Mesendoderm (in vitro differentiated cells): ENCODE measurements at regions not wholly inside any gene's neighbourhood (a gene's known extent, or its start where the extent isn't known, plus 50 kb on each side); places are given as distances from the start of the nearest gene placed in this dataset.

Experiments
- DNase-seq: peaks from one replicate; pipeline ENCODE4 v3.0.0; 2013
- H2AK5ac ChIP-seq: 2 replicates; pipeline ENCODE4 v1.6.1; 2013; ENCODE audit warnings: low read length, inconsistent platforms
- H2BK120ac ChIP-seq: 2 replicates; pipeline ENCODE4 v1.6.1; 2013; ENCODE audit warnings: low read depth, mild to moderate bottlenecking, low read length, moderate library complexity, mixed read lengths
- H2BK15ac ChIP-seq: replicated peaks from 2 replicates; pipeline ENCODE4 v1.6.1; 2013; ENCODE audit warnings: low read depth, mild to moderate bottlenecking, moderate library complexity
- H2BK5ac ChIP-seq: 2 replicates; pipeline ENCODE4 v1.6.1; 2013; ENCODE audit warnings: low read length, inconsistent platforms
- H3K18ac ChIP-seq: 2 replicates; pipeline ENCODE4 v1.6.1; 2013; ENCODE audit warnings: mild to moderate bottlenecking, low read length, mixed read lengths
- H3K23ac ChIP-seq: one replicate; pipeline ENCODE4 v1.6.1; 2013; ENCODE audit warnings: low read length
- H3K27ac ChIP-seq: 2 replicates; pipeline ENCODE4 v1.5.1; 2013; ENCODE audit warnings: low read depth, mild to moderate bottlenecking, inconsistent platforms, low read length, moderate library complexity
- H3K27me3 ChIP-seq: 2 replicates; pipeline ENCODE4 v1.6.1; 2013; ENCODE audit warnings: low read length, control low read depth, mild to moderate bottlenecking, inconsistent platforms; ENCODE audit not compliant: insufficient read depth, poor library complexity
- H3K36me3 ChIP-seq: 2 replicates; pipeline ENCODE4 v1.6.1; 2013; ENCODE audit warnings: low read length, inconsistent platforms; ENCODE audit not compliant: control insufficient read depth, insufficient read depth
- H3K4ac ChIP-seq: one replicate; pipeline ENCODE4 v1.6.1; 2013; ENCODE audit warnings: low read depth, mild to moderate bottlenecking, low read length, moderate library complexity
- H3K4me1 ChIP-seq: 2 replicates; pipeline ENCODE4 v1.6.1; 2013; ENCODE audit warnings: low read depth, low read length, inconsistent platforms; ENCODE audit not compliant: control insufficient read depth
- H3K4me2 ChIP-seq: 2 replicates; pipeline ENCODE4 v1.6.1; 2013; ENCODE audit warnings: low read length
- H3K4me3 ChIP-seq: 2 replicates; pipeline ENCODE4 v1.5.1; 2013; ENCODE audit warnings: mild to moderate bottlenecking, low read length
- H3K56ac ChIP-seq: one replicate; pipeline ENCODE4 v1.6.1; 2013; ENCODE audit warnings: low read length
- H3K79me1 ChIP-seq: 2 replicates; pipeline ENCODE4 v1.6.1; 2013; ENCODE audit warnings: low read length, inconsistent platforms
- H3K79me2 ChIP-seq: 2 replicates; pipeline ENCODE4 v1.6.1; 2013; ENCODE audit warnings: mild to moderate bottlenecking, low read length; ENCODE audit not compliant: control insufficient read depth, insufficient read depth
- H3K9ac ChIP-seq: 2 replicates; pipeline ENCODE4 v1.6.1; 2013; ENCODE audit warnings: low read length, inconsistent platforms
- H4K5ac ChIP-seq: one replicate; pipeline ENCODE4 v1.6.1; 2013; ENCODE audit warnings: low read length
- H4K8ac ChIP-seq: one replicate; pipeline ENCODE4 v1.6.1; 2013; ENCODE audit warnings: low read depth, mild to moderate bottlenecking, control low read depth, low read length, moderate library complexity
- WGBS: extraction: QIAGEN DNeasy Blood & Tissue Kit; methylation state at CpG from one replicate; pipeline ENCODE4 v1.1.7; 2013; ENCODE audit warnings: low lambda C conversion rate, missing lambda C conversion rate; ENCODE audit not compliant: insufficient coverage; ENCODE audit errors: extremely low coverage; 5-methylcytosine and 5-hydroxymethylcytosine counted together

GRCh38 chr7:142440219-142440905 is 182.5 kb upstream of the PRSS58 start:
- no peak overlapping the region for H4K5ac ChIP-seq
- H3K79me2 ChIP-seq = no peaks in the 10 kb centered on the region
- no peak overlapping the region for H2AK5ac ChIP-seq
- H3K4me2 ChIP-seq = no peak overlapping the region
- H3K4ac ChIP-seq = no peak overlapping the region
- no peak overlapping the region for H3K9ac ChIP-seq
- no peaks in the 10 kb centered on the region for H3K79me1 ChIP-seq
- no peak overlapping the region for H4K8ac ChIP-seq
- H3K4me1 ChIP-seq = no peaks in the 10 kb centered on the region
- no peak overlapping the region for H3K18ac ChIP-seq
- DNase-seq = peak; percentile 93
- H2BK5ac ChIP-seq = no peak overlapping the region
- H3K56ac ChIP-seq = peak overlapping the region; percentile 22
- no peaks in the 10 kb centered on the region for H3K27me3 ChIP-seq
- no peak overlapping the region for H3K4me3 ChIP-seq
- H2BK120ac ChIP-seq = no peak overlapping the region
- no peak overlapping the region for H2BK15ac ChIP-seq
- H3K36me3 ChIP-seq = no peaks in the 10 kb centered on the region
- peak overlapping the region; percentile 55 for H3K27ac ChIP-seq
- no CpG with 5 or more reads among the region's 6 CpGs for WGBS
- no peak overlapping the region for H3K23ac ChIP-seq

GRCh38 chr7:142439739-142440138 is 181.9 kb upstream of the PRSS58 start:
- Histone ChIP-seq H3K18ac (no peak overlapping the region), H3K4me1 (no peaks in the 10 kb centered on the region), H3K79me2 (no peaks in the 10 kb centered on the region), H3K27me3 (no peaks in the 10 kb centered on the region), H3K27ac (no peak overlapping the region), H3K4me2 (no peak overlapping the region), H2BK120ac (no peak overlapping the region), H2AK5ac (no peak overlapping the region), H4K8ac (no peak overlapping the region), H3K56ac (peak overlapping the region; percentile 11), H3K4ac (no peak overlapping the region), H3K4me3 (no peak overlapping the region), H3K79me1 (no peaks in the 10 kb centered on the region), H3K9ac (no peak overlapping the region), H2BK5ac (no peak overlapping the region), H3K23ac (no peak overlapping the region), H3K36me3 (no peaks in the 10 kb centered on the region), H2BK15ac (no peak overlapping the region), H4K5ac (no peak overlapping the region)
- DNase-seq = no peak
- no CpG with 5 or more reads among the region's 4 CpGs for WGBS

DNA sequence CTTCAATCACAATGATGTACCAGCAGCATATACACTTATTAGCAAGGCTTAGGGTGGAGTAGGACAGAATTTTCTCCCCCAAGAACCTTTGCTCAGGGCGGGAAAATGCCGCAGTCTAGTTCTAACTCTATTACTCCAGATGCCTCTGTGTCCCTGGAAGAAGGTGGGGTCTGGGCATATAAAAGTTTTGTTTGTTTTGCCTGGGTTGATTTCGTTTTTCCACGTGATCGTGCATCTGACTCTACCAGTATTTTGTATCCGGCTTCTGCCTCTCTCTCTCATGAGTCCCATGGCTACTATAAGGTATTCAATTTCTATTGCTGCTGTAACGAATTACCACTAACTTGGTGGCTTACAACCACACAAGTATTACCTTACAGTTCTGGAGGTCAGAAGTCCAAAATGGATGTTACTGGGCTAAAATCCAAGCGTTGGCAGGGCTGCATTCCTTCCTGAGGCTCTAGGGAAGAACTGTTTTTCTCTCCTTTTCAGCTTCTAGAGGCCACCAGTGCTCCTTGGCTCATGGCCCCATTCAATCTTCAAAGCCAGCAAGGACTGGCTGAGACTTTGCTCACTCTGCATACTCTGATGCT is 181.2 kb upstream of the PRSS58 start:
- Histone ChIP-seq H3K79me1 (no peaks in the 10 kb centered on the region), H3K18ac (no peak overlapping the region), H3K27ac (no peak overlapping the region), H2BK15ac (no peak overlapping the region), H2BK5ac (no peak overlapping the region), H3K27me3 (no peaks in the 10 kb centered on the region), H3K4me3 (no peak overlapping the region), H3K56ac (no peak overlapping the region), H3K4ac (no peak overlapping the region), H3K79me2 (no peaks in the 10 kb centered on the region), H2BK120ac (no peak overlapping the region), H3K23ac (no peak overlapping the region), H3K4me2 (no peak overlapping the region), H3K4me1 (no peaks in the 10 kb centered on the region), H4K8ac (no peak overlapping the region), H4K5ac (no peak overlapping the region), H3K9ac (no peak overlapping the region), H2AK5ac (no peak overlapping the region), H3K36me3 (no peaks in the 10 kb centered on the region)
- WGBS = no CpG with 5 or more reads among the region's 8 CpGs
- DNase-seq = no peak

DNA sequence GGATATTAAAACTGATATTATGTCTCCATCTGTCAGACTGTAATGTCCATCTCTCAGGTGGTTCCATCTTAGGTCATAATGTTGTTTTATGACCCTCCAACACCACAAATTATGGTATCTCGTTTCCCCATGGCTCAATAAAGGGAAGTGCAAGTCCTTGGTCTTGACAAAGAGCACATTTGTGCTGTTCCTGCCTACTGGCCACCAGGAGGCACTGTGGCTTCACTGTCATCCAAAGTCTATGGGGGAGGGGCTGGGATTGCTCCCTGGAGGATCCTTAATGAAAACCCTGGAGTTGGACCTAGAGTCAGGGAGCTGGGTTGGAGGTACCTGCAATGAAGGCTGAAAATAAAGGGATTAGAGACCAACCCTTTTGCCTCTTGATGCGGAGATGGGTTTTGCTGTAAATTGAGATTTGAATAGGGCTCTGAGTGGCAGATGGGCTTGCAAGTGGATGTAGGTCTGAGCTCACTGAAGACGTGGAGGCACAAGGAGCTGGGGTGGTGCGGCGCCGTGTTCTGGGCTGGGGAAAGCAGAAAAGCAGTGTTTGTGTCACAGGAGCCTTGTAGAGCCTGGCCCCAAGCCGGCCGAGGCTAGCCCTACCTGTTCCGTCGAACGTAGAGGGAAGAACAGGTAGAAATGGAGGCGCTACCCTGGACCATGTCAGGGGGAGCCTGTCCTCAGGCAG is 180.5 kb upstream of the PRSS58 start:
- H4K5ac ChIP-seq = no peak overlapping the region
- peak; percentile 87 for DNase-seq

DNA sequence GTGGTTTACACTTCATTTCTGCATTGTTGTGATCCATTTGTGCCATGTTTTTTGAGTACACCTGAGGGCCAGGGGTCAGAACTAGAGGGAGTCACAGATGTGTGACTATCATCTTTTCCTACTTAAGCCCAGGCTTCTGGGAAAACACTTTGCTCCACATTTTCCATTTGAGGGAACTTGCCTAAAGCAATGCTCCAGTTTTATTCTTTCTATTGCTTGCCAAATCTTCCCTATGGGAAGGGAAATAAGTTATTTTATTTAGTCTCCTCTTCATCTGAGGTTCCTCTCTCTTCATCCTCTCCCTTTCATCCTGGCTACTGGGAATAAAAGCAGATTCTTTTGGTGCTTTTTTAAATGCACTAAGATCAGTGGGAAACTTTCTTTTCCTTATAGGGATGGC is 179.9 kb upstream of the PRSS58 start:
- Histone ChIP-seq H2BK120ac (no peak overlapping the region), H3K23ac (no peak overlapping the region), H3K27me3 (no peaks in the 10 kb centered on the region), H3K79me2 (no peaks in the 10 kb centered on the region), H3K9ac (no peak overlapping the region), H3K56ac (no peak overlapping the region), H2BK5ac (no peak overlapping the region), H3K4me3 (no peak overlapping the region), H3K79me1 (no peaks in the 10 kb centered on the region), H3K18ac (no peak overlapping the region), H2AK5ac (no peak overlapping the region), H3K4me2 (no peak overlapping the region), H2BK15ac (no peak overlapping the region), H4K8ac (no peak overlapping the region), H4K5ac (no peak overlapping the region), H3K4me1 (no peaks in the 10 kb centered on the region), H3K36me3 (no peaks in the 10 kb centered on the region), H3K27ac (no peak overlapping the region), H3K4ac (no peak overlapping the region)
- DNase-seq = no peak

More for the DNA sequence above, 180.5 kb upstream of the PRSS58 start:
- Histone ChIP-seq H3K79me1 (no peaks in the 10 kb centered on the region), H4K8ac (no peak overlapping the region), H2BK5ac (no peak overlapping the region), H3K9ac (no peak overlapping the region), H3K4me1 (no peaks in the 10 kb centered on the region), H3K18ac (no peak overlapping the region), H3K79me2 (no peaks in the 10 kb centered on the region), H2AK5ac (no peak overlapping the region), H3K4me3 (no peak overlapping the region), H3K36me3 (no peaks in the 10 kb centered on the region), H2BK15ac (no peak overlapping the region), H3K27me3 (no peaks in the 10 kb centered on the region), H3K23ac (no peak overlapping the region), H3K4me2 (no peak overlapping the region), H3K4ac (no peak overlapping the region), H3K27ac (no peak overlapping the region), H2BK120ac (no peak overlapping the region), H3K56ac (no peak overlapping the region)
- WGBS = no CpG with 5 or more reads among the region's 12 CpGs
